ENCODE measurements at regions not wholly inside any gene's neighbourhood (a gene's known extent, or its start where the extent isn't known, plus 50 kb on each side); places are given as distances from the start of the nearest gene placed in this dataset.

- Mint-ChIP-seq H3K9me3 (peaks cover 5% of the 10 kb centered on the region; the same call in 1 of the 3 replicates), H3K4me3 (no peak overlapping the region), H3K4me1 (peaks cover 13% of the 10 kb centered on the region), H3K27ac (no peak overlapping the region), H3K36me3 (ENCODE audit: low read depth) (peaks cover 55% of the 10 kb centered on the region), H3K27me3 (ENCODE audit: insufficient read depth, low read depth, poor library complexity) (peaks cover 4% of the 10 kb centered on the region)
- H3K9me2 ChIP-seq (ENCODE audit: insufficient read depth) = no peaks in the 10 kb centered on the region
- H3K4me3 ChIP-seq = no peak overlapping the region
- H2AFZ ChIP-seq = no peak overlapping the region
- H4K20me1 ChIP-seq (replicated peaks; ENCODE audit: insufficient read depth) = no peaks in the 10 kb centered on the region
- no peaks in the 10 kb centered on the region for H3K79me2 ChIP-seq (replicated peaks; ENCODE audit: insufficient read depth)
- peaks cover 13% of the 10 kb centered on the region; the same call in 1 of the 2 replicates for H3K36me3 ChIP-seq (ENCODE audit: insufficient read depth)
- H3K4me2 ChIP-seq = no peak overlapping the region
- ATAC-seq (no peak), DNase-seq (ENCODE audit: low spot score) (no peak)
- no peak overlapping the region for H3K27ac ChIP-seq (ENCODE audit: low read depth)
- H3K27me3 ChIP-seq (ENCODE audit: insufficient read depth) = no peaks in the 10 kb centered on the region
- H3K4me1 ChIP-seq (ENCODE audit: insufficient read depth) = peaks cover 19% of the 10 kb centered on the region
- TF ChIP-seq, protein P1, sequence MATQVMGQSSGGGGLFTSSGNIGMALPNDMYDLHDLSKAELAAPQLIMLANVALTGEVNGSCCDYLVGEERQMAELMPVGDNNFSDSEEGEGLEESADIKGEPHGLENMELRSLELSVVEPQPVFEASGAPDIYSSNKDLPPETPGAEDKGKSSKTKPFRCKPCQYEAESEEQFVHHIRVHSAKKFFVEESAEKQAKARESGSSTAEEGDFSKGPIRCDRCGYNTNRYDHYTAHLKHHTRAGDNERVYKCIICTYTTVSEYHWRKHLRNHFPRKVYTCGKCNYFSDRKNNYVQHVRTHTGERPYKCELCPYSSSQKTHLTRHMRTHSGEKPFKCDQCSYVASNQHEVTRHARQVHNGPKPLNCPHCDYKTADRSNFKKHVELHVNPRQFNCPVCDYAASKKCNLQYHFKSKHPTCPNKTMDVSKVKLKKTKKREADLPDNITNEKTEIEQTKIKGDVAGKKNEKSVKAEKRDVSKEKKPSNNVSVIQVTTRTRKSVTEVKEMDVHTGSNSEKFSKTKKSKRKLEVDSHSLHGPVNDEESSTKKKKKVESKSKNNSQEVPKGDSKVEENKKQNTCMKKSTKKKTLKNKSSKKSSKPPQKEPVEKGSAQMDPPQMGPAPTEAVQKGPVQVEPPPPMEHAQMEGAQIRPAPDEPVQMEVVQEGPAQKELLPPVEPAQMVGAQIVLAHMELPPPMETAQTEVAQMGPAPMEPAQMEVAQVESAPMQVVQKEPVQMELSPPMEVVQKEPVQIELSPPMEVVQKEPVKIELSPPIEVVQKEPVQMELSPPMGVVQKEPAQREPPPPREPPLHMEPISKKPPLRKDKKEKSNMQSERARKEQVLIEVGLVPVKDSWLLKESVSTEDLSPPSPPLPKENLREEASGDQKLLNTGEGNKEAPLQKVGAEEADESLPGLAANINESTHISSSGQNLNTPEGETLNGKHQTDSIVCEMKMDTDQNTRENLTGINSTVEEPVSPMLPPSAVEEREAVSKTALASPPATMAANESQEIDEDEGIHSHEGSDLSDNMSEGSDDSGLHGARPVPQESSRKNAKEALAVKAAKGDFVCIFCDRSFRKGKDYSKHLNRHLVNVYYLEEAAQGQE (IDR thresholded peaks at IDR 0.05; ENCODE audit: unreplicated experiment) = no peak
- no peak for TF ChIP-seq ZNF331 (CRISPR knock-in tag; IDR thresholded peaks at IDR 0.05; ENCODE audit: low read depth)
- TF ChIP-seq EZH2phosphoT487 (IDR thresholded peaks at IDR 0.05; ENCODE audit: unreplicated experiment) = no peak
- no peak for TF ChIP-seq JUNB (IDR thresholded peaks at IDR 0.05; ENCODE audit: unreplicated experiment)
- no peak for TF ChIP-seq EZH2 (IDR thresholded peaks at IDR 0.05; ENCODE audit: low read depth, unreplicated experiment)
- TF ChIP-seq NANOG (IDR thresholded peaks at IDR 0.05; ENCODE audit: borderline replicate concordance) = no peak
- no peak for TF ChIP-seq ZNF114 (CRISPR knock-in tag; IDR thresholded peaks at IDR 0.05)
- TF ChIP-seq ETS1 (IDR thresholded peaks at IDR 0.05) = no peak
- TF ChIP-seq STAT1 (IDR thresholded peaks at IDR 0.05; ENCODE audit: unreplicated experiment) = no peak
- TF ChIP-seq ZNF462 (CRISPR knock-in tag; IDR thresholded peaks at IDR 0.05) = no peak
- TF ChIP-seq, protein P2, sequence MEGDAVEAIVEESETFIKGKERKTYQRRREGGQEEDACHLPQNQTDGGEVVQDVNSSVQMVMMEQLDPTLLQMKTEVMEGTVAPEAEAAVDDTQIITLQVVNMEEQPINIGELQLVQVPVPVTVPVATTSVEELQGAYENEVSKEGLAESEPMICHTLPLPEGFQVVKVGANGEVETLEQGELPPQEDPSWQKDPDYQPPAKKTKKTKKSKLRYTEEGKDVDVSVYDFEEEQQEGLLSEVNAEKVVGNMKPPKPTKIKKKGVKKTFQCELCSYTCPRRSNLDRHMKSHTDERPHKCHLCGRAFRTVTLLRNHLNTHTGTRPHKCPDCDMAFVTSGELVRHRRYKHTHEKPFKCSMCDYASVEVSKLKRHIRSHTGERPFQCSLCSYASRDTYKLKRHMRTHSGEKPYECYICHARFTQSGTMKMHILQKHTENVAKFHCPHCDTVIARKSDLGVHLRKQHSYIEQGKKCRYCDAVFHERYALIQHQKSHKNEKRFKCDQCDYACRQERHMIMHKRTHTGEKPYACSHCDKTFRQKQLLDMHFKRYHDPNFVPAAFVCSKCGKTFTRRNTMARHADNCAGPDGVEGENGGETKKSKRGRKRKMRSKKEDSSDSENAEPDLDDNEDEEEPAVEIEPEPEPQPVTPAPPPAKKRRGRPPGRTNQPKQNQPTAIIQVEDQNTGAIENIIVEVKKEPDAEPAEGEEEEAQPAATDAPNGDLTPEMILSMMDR (conservative IDR thresholded peaks at IDR 0.05; ENCODE audit: low read depth in 2 of 2) = no peak
- TF ChIP-seq CREB1 (CRISPR knock-in tag; IDR thresholded peaks at IDR 0.05; ENCODE audit: low read depth) = no peak
- TF ChIP-seq POLR2AphosphoS5 (IDR thresholded peaks at IDR 0.05; ENCODE audit: low read depth) = no peak
- no peaks in the 10 kb centered on the region for H3F3A ChIP-seq (replicated peaks; ENCODE audit: low read depth)
Observed at GRCh38 chr1:77631302-77631701, 51.2 kb downstream of the ZZZ3 start.

Measured in GM23338 (cell line).